ENCODE measurements at regions not wholly inside any gene's neighbourhood (a gene's known extent, or its start where the extent isn't known, plus 50 kb on each side); places are given as distances from the start of the nearest gene placed in this dataset.

DNA sequence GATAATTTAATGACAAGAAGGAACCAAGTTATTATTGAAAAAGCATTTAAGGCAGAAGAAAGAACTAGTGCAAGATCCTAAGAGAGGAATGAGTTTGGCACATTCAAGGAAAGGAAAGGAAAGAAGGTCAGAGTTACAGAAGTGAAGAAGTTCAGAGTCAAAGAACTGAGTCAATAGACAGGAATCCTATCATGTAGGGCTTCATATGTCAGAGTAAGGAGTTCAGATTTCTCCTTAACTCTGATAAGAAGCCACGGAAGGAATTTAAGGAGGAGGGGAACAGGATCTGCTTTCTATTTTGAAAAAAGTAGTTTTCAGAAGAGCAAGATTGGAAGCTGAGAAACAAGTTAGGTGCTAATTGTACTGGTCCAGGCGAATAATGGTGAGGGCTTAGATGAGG, 223.1 kb upstream of the FOXN3 start:
- DNase-seq (ENCODE audit: low read depth): peak; percentile 17
- H3K9me3 ChIP-seq (ENCODE audit: control insufficient read depth, low read length): no peaks in the 10 kb centered on the region
- no peak overlapping the region for H3K4me3 ChIP-seq (ENCODE audit: low read length)
- no peak overlapping the region for H3K9ac ChIP-seq (ENCODE audit: low read length)
- H3K4me1 ChIP-seq (ENCODE audit: control insufficient read depth, insufficient read depth, low read length): peaks cover 6% of the 10 kb centered on the region
- no peaks in the 10 kb centered on the region for H3K36me3 ChIP-seq (ENCODE audit: control insufficient read depth, insufficient read depth, low read length, severe bottlenecking)
- no peaks in the 10 kb centered on the region for H3K27me3 ChIP-seq (replicated peaks; ENCODE audit: control insufficient read depth, insufficient read depth, low read length)

DNA sequence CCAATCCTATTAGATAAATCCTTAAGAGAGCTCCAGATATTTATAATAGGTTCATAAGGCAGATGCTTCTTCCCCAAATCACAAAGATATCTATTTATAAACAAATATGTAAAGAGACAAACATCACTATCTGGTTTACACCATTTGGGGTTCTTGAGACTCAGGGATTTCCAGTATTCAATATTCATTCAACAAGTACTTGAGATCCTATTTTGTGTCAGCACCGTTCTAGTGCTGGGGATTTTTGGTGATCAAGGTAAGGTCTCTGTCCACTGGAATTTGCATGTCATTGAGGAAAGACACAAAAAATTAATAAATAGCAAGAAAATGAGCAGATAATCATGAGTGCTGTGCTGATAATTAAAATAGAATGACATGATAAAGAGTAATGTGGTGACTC, 222.7 kb upstream of the FOXN3 start:
- Histone ChIP-seq H3K4me3 (ENCODE audit: low read length) (no peak overlapping the region), H3K9ac (ENCODE audit: low read length) (no peak overlapping the region), H3K27me3 (replicated peaks; ENCODE audit: control insufficient read depth, insufficient read depth, low read length) (no peaks in the 10 kb centered on the region), H3K36me3 (ENCODE audit: control insufficient read depth, insufficient read depth, low read length, severe bottlenecking) (no peaks in the 10 kb centered on the region), H3K4me1 (ENCODE audit: control insufficient read depth, insufficient read depth, low read length) (peaks cover 6% of the 10 kb centered on the region), H3K9me3 (ENCODE audit: control insufficient read depth, low read length) (no peaks in the 10 kb centered on the region)
- no peak for DNase-seq (ENCODE audit: low read depth)

DNA sequence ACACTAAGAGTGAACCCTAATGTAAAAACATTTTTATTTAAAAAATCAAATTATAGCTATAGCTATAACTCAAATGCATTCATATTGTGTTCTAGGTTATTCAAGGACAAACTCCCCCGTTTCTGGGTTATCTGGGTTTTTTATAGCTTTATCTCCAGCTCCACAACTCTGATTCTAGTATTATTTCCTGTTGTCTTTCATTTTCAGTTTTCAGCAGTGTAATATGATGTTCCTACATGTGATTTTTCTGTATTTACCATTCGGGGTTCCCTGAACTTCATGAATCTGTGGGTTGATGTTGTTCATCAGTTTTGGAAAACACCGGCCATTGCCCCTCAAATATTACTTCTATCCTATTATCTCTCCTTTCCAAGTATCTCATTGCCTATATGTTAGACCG, 221.9 kb upstream of the FOXN3 start:
- Histone ChIP-seq H3K36me3 (ENCODE audit: control insufficient read depth, insufficient read depth, low read length, severe bottlenecking) (no peaks in the 10 kb centered on the region), H3K27me3 (replicated peaks; ENCODE audit: control insufficient read depth, insufficient read depth, low read length) (no peaks in the 10 kb centered on the region), H3K9me3 (ENCODE audit: control insufficient read depth, low read length) (no peaks in the 10 kb centered on the region), H3K9ac (ENCODE audit: low read length) (no peak overlapping the region), H3K4me1 (ENCODE audit: control insufficient read depth, insufficient read depth, low read length) (peaks cover 6% of the 10 kb centered on the region), H3K4me3 (ENCODE audit: low read length) (no peak overlapping the region)
- no peak for DNase-seq (ENCODE audit: low read depth)

DNA sequence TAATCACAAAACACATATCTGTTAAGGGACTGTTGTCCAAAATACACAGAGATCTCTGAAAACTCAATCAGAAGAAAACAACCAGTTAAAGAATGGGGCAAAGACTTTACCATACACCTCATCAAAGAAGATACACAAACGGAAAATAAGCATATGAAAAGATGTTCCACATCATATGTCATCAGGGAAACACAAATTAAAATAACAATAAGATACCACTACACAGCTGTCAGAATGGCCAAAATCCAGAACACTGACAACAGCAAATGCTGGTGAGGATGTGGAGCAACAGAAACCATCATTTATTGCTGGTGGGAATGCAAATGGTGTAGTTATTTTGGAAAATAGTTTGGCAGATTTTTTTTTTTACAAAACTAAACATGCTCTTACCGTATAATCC, 220.5 kb upstream of the FOXN3 start:
- no peak overlapping the region for H3K4me3 ChIP-seq (ENCODE audit: low read length)
- no peak for DNase-seq (ENCODE audit: low read depth)
- no peaks in the 10 kb centered on the region for H3K36me3 ChIP-seq (ENCODE audit: control insufficient read depth, insufficient read depth, low read length, severe bottlenecking)
- H3K9me3 ChIP-seq (ENCODE audit: control insufficient read depth, low read length): no peaks in the 10 kb centered on the region
- H3K27me3 ChIP-seq (replicated peaks; ENCODE audit: control insufficient read depth, insufficient read depth, low read length): no peaks in the 10 kb centered on the region
- no peak overlapping the region for H3K9ac ChIP-seq (ENCODE audit: low read length)
- H3K4me1 ChIP-seq (ENCODE audit: control insufficient read depth, insufficient read depth, low read length): peaks cover 6% of the 10 kb centered on the region

DNA sequence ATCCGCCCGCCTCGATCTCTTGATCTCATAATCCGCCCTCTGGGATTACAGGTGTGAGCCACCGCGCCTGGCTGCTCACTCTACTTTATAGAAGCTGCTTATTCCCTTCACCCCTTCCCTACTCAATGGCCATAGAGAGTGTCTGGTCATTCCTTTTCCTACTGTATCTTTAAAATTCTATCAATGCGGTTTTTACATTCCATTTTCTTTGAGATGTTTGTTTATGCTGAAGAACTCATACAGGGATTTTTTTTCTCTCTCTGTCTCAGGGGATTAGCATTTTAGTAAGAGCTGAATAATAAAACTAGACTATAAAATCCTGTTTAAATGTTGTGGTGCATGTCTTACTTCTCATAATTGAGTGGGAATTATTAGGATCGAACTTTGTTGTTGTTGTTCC, 218.6 kb upstream of the FOXN3 start:
- Histone ChIP-seq H3K36me3 (ENCODE audit: control insufficient read depth, insufficient read depth, low read length, severe bottlenecking) (no peaks in the 10 kb centered on the region), H3K4me3 (ENCODE audit: low read length) (no peak overlapping the region), H3K27me3 (replicated peaks; ENCODE audit: control insufficient read depth, insufficient read depth, low read length) (no peaks in the 10 kb centered on the region), H3K9me3 (ENCODE audit: control insufficient read depth, low read length) (no peaks in the 10 kb centered on the region), H3K4me1 (ENCODE audit: control insufficient read depth, insufficient read depth, low read length) (peaks cover 13% of the 10 kb centered on the region), H3K9ac (ENCODE audit: low read length) (no peak overlapping the region)
- peak; percentile 59 for DNase-seq (ENCODE audit: low read depth)

DNA sequence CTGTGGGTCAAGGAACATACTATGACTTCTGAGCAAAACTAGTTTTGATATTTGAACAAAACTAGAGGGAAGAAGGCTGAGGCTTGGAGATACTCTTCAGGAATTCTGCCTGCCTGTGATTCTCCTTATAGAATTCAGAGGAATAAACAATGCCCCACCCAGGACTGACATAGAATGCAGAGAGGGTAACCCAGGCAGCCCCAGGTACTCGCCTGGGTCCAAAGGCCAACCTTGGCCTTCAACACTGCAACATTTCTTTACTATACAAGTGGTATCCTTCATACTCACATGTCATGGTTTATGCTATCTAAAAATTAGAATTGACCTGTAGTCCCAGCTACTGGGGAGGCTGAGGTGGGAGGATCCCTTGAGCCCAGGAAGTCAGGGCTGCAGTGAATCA, 217.0 kb upstream of the FOXN3 start:
- no peak for DNase-seq (ENCODE audit: low read depth)
- Histone ChIP-seq H3K9me3 (ENCODE audit: control insufficient read depth, low read length) (no peaks in the 10 kb centered on the region), H3K9ac (ENCODE audit: low read length) (no peak overlapping the region), H3K27me3 (replicated peaks; ENCODE audit: control insufficient read depth, insufficient read depth, low read length) (no peaks in the 10 kb centered on the region), H3K4me3 (ENCODE audit: low read length) (no peak overlapping the region), H3K36me3 (ENCODE audit: control insufficient read depth, insufficient read depth, low read length, severe bottlenecking) (no peaks in the 10 kb centered on the region), H3K4me1 (ENCODE audit: control insufficient read depth, insufficient read depth, low read length) (peaks cover 13% of the 10 kb centered on the region)

DNA sequence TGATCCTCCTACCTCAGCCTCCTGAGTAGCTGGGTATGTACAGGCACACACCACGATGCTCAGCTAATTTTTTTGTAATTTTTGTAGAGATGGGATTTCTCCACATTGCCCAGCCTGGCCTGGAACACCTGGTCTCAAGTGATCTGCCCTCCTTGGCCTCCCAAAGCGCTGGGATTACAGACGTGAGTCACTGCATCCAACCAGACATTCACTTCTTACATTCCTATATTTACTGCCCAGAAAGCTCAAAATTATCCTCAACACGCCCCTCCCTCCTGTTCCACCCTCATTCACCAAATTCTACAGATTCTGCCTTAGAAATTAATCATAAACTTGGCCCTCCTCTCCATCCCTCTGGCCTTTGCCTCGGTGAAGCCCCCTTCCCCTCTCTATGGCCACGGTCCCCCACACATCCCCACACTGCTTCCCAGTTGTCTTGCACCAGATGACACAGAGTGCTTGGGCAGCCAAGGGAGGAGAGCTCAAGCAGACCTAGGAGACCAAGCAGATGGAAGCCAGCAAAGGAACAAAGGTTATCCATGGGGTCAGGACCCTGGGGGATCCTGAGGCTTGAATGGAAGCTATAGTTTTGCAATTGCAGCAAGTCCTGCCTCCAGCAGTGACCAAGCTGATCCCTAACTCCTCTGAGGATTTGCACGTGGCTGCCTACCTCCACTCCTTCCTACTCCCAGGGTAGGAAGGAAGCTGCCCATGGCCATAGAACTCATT, 213.2 kb upstream of the FOXN3 start:
- no peaks in the 10 kb centered on the region for H3K9me3 ChIP-seq (ENCODE audit: control insufficient read depth, low read length)
- H3K9ac ChIP-seq (ENCODE audit: low read length): no peak overlapping the region
- DNase-seq (ENCODE audit: low read depth): no peak
- no peaks in the 10 kb centered on the region for H3K27me3 ChIP-seq (replicated peaks; ENCODE audit: control insufficient read depth, insufficient read depth, low read length)
- peaks cover 13% of the 10 kb centered on the region for H3K4me1 ChIP-seq (ENCODE audit: control insufficient read depth, insufficient read depth, low read length)
- H3K36me3 ChIP-seq (ENCODE audit: control insufficient read depth, insufficient read depth, low read length, severe bottlenecking): no peaks in the 10 kb centered on the region
- peak overlapping the region; percentile 7 for H3K4me3 ChIP-seq (ENCODE audit: low read length)

DNA sequence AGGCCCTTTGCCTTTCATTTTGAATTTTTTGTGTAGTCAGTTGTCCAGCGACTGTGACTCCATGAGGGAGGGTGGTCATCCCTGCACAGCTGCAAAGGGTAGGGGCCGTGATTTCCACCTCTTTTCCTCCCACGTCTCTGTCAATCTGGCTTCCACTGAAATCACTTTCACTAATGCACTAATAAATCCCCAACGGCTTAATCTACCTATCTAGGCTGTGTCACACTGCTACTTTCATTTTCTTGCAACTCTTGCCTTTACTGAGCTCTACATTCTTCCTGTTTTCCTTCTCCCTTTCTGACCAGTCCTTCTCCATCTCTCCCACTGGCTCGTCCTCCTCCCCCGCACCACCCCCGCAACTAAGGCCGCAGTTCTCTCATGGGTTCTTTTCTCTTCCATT, 212.3 kb upstream of the FOXN3 start:
- DNase-seq (ENCODE audit: low read depth): no peak
- H3K9ac ChIP-seq (ENCODE audit: low read length): no peak overlapping the region

DNA sequence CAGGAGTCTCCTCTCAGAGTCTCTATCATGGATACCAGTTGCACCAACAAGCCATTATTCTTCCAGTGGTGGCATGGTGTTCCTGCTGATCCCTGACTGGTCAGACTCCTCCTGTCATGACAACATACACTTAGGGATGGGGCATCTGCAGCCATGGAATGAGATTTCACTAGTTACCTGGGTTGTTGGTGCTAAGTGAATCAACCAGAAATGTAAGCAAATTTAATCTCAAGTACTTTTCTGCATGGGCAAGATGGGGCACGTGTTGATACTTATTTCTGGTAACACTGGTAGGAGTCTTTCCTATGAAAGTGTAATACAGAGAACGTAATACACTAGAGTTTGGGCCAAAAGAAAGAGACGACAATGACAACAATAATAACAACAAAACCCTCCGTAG, 211.5 kb upstream of the FOXN3 start:
- Histone ChIP-seq H3K4me1 (ENCODE audit: control insufficient read depth, insufficient read depth, low read length) (peaks cover 13% of the 10 kb centered on the region), H3K4me3 (ENCODE audit: low read length) (no peak overlapping the region), H3K9me3 (ENCODE audit: control insufficient read depth, low read length) (no peaks in the 10 kb centered on the region), H3K36me3 (ENCODE audit: control insufficient read depth, insufficient read depth, low read length, severe bottlenecking) (no peaks in the 10 kb centered on the region), H3K27me3 (replicated peaks; ENCODE audit: control insufficient read depth, insufficient read depth, low read length) (no peaks in the 10 kb centered on the region), H3K9ac (ENCODE audit: low read length) (no peak overlapping the region)
- no peak for DNase-seq (ENCODE audit: low read depth)

More for the DNA sequence above, 212.3 kb upstream of the FOXN3 start:
- Histone ChIP-seq H3K4me3 (ENCODE audit: low read length) (no peak overlapping the region), H3K36me3 (ENCODE audit: control insufficient read depth, insufficient read depth, low read length, severe bottlenecking) (no peaks in the 10 kb centered on the region), H3K9me3 (ENCODE audit: control insufficient read depth, low read length) (no peaks in the 10 kb centered on the region), H3K27me3 (replicated peaks; ENCODE audit: control insufficient read depth, insufficient read depth, low read length) (no peaks in the 10 kb centered on the region), H3K4me1 (ENCODE audit: control insufficient read depth, insufficient read depth, low read length) (peaks cover 13% of the 10 kb centered on the region)

DNA sequence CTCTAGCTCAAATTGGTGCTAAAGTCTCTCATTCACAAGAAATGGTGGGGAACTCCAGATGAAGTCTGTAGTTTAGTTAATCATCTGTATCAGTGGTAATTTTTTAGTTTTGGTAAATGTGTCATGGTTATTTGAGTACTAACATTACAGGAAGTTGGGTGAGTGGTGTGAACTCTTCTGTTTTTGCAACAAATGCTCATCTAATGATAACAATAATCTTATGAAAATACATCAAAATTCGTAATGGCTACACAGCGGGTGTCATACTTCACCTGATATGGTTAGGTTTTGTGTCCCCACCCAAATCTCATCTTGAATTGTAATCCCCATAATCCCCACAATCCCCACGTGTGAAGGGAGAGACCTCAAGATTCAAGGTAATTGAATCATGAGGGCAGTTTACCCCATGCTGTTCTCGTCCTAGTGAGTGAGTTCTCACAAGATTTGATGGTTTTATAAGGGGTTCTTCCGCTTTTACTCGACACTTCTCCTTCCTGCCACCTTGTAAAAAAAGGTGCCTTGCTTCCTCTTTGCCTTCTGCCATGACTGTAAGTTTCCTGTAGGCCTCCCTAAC, 209.3 kb upstream of the FOXN3 start:
- no peaks in the 10 kb centered on the region for H3K9me3 ChIP-seq (ENCODE audit: control insufficient read depth, low read length)
- DNase-seq (ENCODE audit: low read depth): no peak
- H3K9ac ChIP-seq (ENCODE audit: low read length): no peak overlapping the region
- H3K4me1 ChIP-seq (ENCODE audit: control insufficient read depth, insufficient read depth, low read length): peaks cover 11% of the 10 kb centered on the region
- no peaks in the 10 kb centered on the region for H3K36me3 ChIP-seq (ENCODE audit: control insufficient read depth, insufficient read depth, low read length, severe bottlenecking)
- no peaks in the 10 kb centered on the region for H3K27me3 ChIP-seq (replicated peaks; ENCODE audit: control insufficient read depth, insufficient read depth, low read length)
- H3K4me3 ChIP-seq (ENCODE audit: low read length): no peak overlapping the region

DNA sequence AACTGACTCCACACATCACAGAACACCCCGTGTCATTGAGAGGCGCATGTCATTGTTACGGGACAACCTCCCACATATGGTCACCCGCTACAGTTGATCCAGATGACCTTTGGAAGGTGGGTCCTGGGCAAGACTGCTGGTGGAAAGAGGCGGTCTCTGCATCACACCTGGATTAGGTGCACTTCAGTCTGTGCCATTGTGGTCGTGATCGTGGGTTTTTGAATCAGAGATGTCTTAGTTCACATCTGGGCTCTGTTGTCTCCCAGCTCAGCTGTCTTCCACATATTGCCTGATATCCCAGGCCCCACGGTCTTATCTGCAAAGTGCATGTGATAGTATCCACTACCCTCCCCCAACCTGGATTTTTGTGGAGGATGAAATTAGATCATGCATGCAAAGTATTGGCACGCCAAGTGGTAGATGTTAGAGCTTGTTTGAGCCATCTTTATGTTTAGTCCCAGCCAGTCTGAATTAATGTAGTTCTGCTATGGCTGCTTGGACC, 208.7 kb upstream of the FOXN3 start:
- DNase-seq (ENCODE audit: low read depth): no peak
- H3K36me3 ChIP-seq (ENCODE audit: control insufficient read depth, insufficient read depth, low read length, severe bottlenecking): no peaks in the 10 kb centered on the region
- H3K4me3 ChIP-seq (ENCODE audit: low read length): no peak overlapping the region
- no peak overlapping the region for H3K9ac ChIP-seq (ENCODE audit: low read length)
- H3K27me3 ChIP-seq (replicated peaks; ENCODE audit: control insufficient read depth, insufficient read depth, low read length): no peaks in the 10 kb centered on the region
- no peaks in the 10 kb centered on the region for H3K9me3 ChIP-seq (ENCODE audit: control insufficient read depth, low read length)
- H3K4me1 ChIP-seq (ENCODE audit: control insufficient read depth, insufficient read depth, low read length): peaks cover 8% of the 10 kb centered on the region
